ENCODE measurements at regions not wholly inside any gene's neighbourhood (a gene's known extent, or its start where the extent isn't known, plus 50 kb on each side); places are given as distances from the start of the nearest gene placed in this dataset.

GRCh38 chr5:75909223-75909622 is 174.0 kb upstream of the SV2C start:
- WGBS, 5 donors: 67 to 90% (median 76%) methylated on average over 1 of the region's 1 CpG
- Histone ChIP-seq H3K4me3 (no peak overlapping the region), H3K27ac (no peak overlapping the region), H3K36me3 (no peaks in the 10 kb centered on the region), H3K27me3 (replicated peaks in 1 of 7) (peaks cover 0 to 5% (median 0%) of the 10 kb centered on the region in 7 donors), H3K4me1 (no peaks in the 10 kb centered on the region), H3K9me3 (no peaks in the 10 kb centered on the region)
- no peak for DNase-seq
- intact Hi-C loops (cut with DNase I; ENCODE audit: low total_unique reads): no loop called here
- TF ChIP-seq POLR2AphosphoS5 (IDR thresholded peaks at IDR 0.05): no peak
- TF ChIP-seq CTCF (IDR thresholded peaks at IDR 0.05 in 8 of 11, conservative IDR thresholded peaks at IDR 0.05 in 3 of 11): no peak
- no peak for TF ChIP-seq POLR2A (IDR thresholded peaks at IDR 0.05)

DNA sequence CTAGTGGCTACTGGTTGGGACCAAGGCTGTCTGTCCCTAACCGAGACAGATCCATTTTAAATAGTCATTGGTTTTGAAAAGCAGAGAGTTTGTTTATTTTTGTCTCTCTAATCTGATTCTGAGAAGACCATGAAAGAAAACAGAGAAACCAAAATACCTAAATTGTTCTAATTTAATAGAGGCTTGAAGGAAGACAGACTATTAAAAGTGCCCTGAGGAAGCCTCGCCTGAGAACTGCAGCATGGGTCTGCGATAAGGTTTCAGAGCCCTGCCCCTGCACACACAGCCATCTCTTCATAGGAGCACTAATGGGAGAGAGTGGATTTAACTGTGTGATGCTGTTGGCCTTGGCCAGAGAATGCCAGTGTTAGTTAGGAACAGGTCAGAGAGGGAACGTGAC is 175.5 kb upstream of the SV2C start:
- H3K4me1 ChIP-seq: no peaks in the 10 kb centered on the region
- intact Hi-C loops (cut with DNase I; ENCODE audit: low total_unique reads): no loop called here

DNA sequence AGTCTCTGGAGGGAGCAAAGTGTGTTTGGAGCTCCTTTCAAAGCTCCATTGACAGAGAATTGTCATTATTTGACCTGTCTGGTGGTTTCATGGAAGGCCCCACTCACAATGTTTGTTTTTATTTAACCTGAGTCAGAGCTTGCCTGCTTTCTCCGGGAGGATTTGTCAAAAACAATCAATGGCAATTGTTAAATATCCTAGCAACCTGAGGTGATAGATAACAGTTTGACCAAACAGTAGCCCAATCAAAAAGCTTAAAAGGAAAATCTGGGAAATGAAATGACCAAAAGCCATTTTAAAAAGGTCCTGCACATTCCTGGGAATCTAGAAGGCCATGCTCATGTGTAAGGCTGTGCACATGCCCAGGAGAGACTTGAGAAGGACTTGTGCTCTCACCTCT is 177.2 kb upstream of the POC5 start:
- DNase-seq: no peak
- H3K9me3 ChIP-seq: peaks cover 0 to 13% (median under 1%) of the 10 kb centered on the region in 8 donors
- WGBS, 5 donors: 86 to 95% (median 91%) methylated on average over 1 of the region's 1 CpG
- TF ChIP-seq POLR2A (IDR thresholded peaks at IDR 0.05): no peak
- H3K27ac ChIP-seq: no peak overlapping the region
- H3K4me1 ChIP-seq: no peaks in the 10 kb centered on the region
- H3K36me3 ChIP-seq: no peaks in the 10 kb centered on the region
- intact Hi-C loops (cut with DNase I; ENCODE audit: low total_unique reads): no loop called here
- H3K4me3 ChIP-seq: no peak overlapping the region
- no peaks in the 10 kb centered on the region for H3K27me3 ChIP-seq (replicated peaks in 1 of 7)

More for the DNA sequence above, 175.5 kb upstream of the SV2C start:
- no peak for TF ChIP-seq CTCF (IDR thresholded peaks at IDR 0.05 in 8 of 11, conservative IDR thresholded peaks at IDR 0.05 in 3 of 11)
- TF ChIP-seq POLR2AphosphoS5 (IDR thresholded peaks at IDR 0.05): no peak
- no peak for TF ChIP-seq POLR2A (IDR thresholded peaks at IDR 0.05)
- DNase-seq: no peak
- H3K36me3 ChIP-seq: no peaks in the 10 kb centered on the region
- no peak overlapping the region for H3K4me3 ChIP-seq
- 75 to 89% (median 82%) methylated on average over 4 of the region's 4 CpGs for WGBS, 5 donors
- H3K9me3 ChIP-seq: no peaks in the 10 kb centered on the region
- no peak overlapping the region for H3K27ac ChIP-seq
- H3K27me3 ChIP-seq (replicated peaks in 1 of 7): peaks cover 0 to 2% (median 0%) of the 10 kb centered on the region in 7 donors

GRCh38 chr5:75891736-75892135 is 174.5 kb upstream of the POC5 start:
- H3K27ac ChIP-seq: no peak overlapping the region
- no peaks in the 10 kb centered on the region for H3K36me3 ChIP-seq
- 64 to 88% (median 81%) methylated on average over 1 of the region's 1 CpG for WGBS, 5 donors
- DNase-seq: no peak
- H3K4me3 ChIP-seq: no peak overlapping the region
- no peaks in the 10 kb centered on the region for H3K4me1 ChIP-seq
- intact Hi-C loops (cut with DNase I; ENCODE audit: low total_unique reads): no loop called here
- H3K27me3 ChIP-seq (replicated peaks in 1 of 7): no peaks in the 10 kb centered on the region
- TF ChIP-seq POLR2AphosphoS5 (IDR thresholded peaks at IDR 0.05) (no peak), CTCF (IDR thresholded peaks at IDR 0.05 in 8 of 11, conservative IDR thresholded peaks at IDR 0.05 in 3 of 11) (no peak), POLR2A (IDR thresholded peaks at IDR 0.05) (no peak)
- peaks cover 0 to 13% (median 2%) of the 10 kb centered on the region in 8 donors for H3K9me3 ChIP-seq

- H3K27me3 ChIP-seq (replicated peaks in 1 of 7): no peaks in the 10 kb centered on the region
- no peaks in the 10 kb centered on the region for H3K4me1 ChIP-seq
- WGBS, 5 donors: 66 to 86% (median 82%) methylated on average over 1 of the region's 1 CpG
- TF ChIP-seq POLR2AphosphoS5 (IDR thresholded peaks at IDR 0.05) (no peak), CTCF (IDR thresholded peaks at IDR 0.05 in 8 of 11, conservative IDR thresholded peaks at IDR 0.05 in 3 of 11) (no peak), POLR2A (IDR thresholded peaks at IDR 0.05) (no peak)
- H3K9me3 ChIP-seq: peaks cover 0 to 13% (median 2%) of the 10 kb centered on the region in 8 donors
- DNase-seq: no peak
- H3K4me3 ChIP-seq: no peak overlapping the region
- H3K36me3 ChIP-seq: no peaks in the 10 kb centered on the region
- intact Hi-C loops (cut with DNase I; ENCODE audit: low total_unique reads): no loop called here
- no peak overlapping the region for H3K27ac ChIP-seq
Measured at GRCh38 chr5:75891020-75891419, 173.8 kb upstream of the POC5 start.
